ENCODE measurements at regions not wholly inside any gene's neighbourhood (a gene's known extent, or its start where the extent isn't known, plus 50 kb on each side); places are given as distances from the start of the nearest gene placed in this dataset.

- POLR2A ChIA-PET, result no interaction called here
- FAIRE-seq (no peak), DNase-seq (ENCODE audit: low read depth, low spot score) (no peak)
- Histone ChIP-seq H3K4me2 (ENCODE audit: insufficient read depth, low read length) (no peak overlapping the region), H3K27me3 (ENCODE audit: control insufficient read depth in 2 of 2, insufficient read depth in 2 of 2, low read length in 2 of 2) (peaks cover 19 to 24% of the 10 kb centered on the region in 2 experiments), H4K20me1 (replicated peaks; ENCODE audit: control insufficient read depth, extremely low read depth, insufficient read depth, low read length) (no peaks in the 10 kb centered on the region), H3K9me1 (replicated peaks; ENCODE audit: control insufficient read depth, extremely low read depth, insufficient read depth, low read length) (no peaks in the 10 kb centered on the region), H3K36me3 (ENCODE audit: control insufficient read depth in 2 of 2, extremely low read depth in 1 of 2, insufficient read depth in 2 of 2, low read length in 2 of 2) (no peaks in the 10 kb centered on the region), H3K9ac (replicated peaks; ENCODE audit: extremely low read depth, insufficient read depth, low read length) (no peak overlapping the region), H3K4me3 (replicated peaks in 1 of 3; ENCODE audit: insufficient read depth in 1 of 3, low read depth in 1 of 3, low read length in 3 of 3) (no peak overlapping the region), H2AFZ (ENCODE audit: low read depth, low read length) (no peak overlapping the region), H3K27ac (ENCODE audit: insufficient read depth, low read depth, low read length) (no peak overlapping the region), H3K79me2 (ENCODE audit: control insufficient read depth, insufficient read depth, low read length) (no peaks in the 10 kb centered on the region), H3K9me3 (replicated peaks; ENCODE audit: control insufficient read depth, insufficient read depth, low read length) (no peaks in the 10 kb centered on the region), H3K4me1 (ENCODE audit: control insufficient read depth, extremely low read depth, insufficient read depth, low read length) (no peaks in the 10 kb centered on the region)
- BruUV-seq (replicated peaks), result no TSS peak
- TF ChIP-seq GATA2 (IDR thresholded peaks at IDR 0.05; ENCODE audit: insufficient read depth, insufficient read length, low read depth, low read length) (no peak), MAX (IDR thresholded peaks at IDR 0.05; ENCODE audit: insufficient read depth, insufficient read length) (no peak), POLR2AphosphoS5 (IDR thresholded peaks at IDR 0.05; ENCODE audit: insufficient read depth, low read depth, low read length) (no peak), EZH2 (IDR thresholded peaks at IDR 0.05; ENCODE audit: borderline replicate concordance, low read depth, low read length, severe bottlenecking) (no peak), MYC (IDR thresholded peaks at IDR 0.05; ENCODE audit: low read depth, low read length) (no peak), POLR2A (IDR thresholded peaks at IDR 0.05; ENCODE audit: low read depth, low read length) (no peak), FOS (IDR thresholded peaks at IDR 0.05; ENCODE audit: borderline replicate concordance, insufficient read depth, low read length) (no peak), JUN (IDR thresholded peaks at IDR 0.05; ENCODE audit: borderline replicate concordance, insufficient read depth, insufficient read length, low read depth) (no peak), CTCF (IDR thresholded peaks at IDR 0.05; ENCODE audit: extremely low read depth in 1 of 2, insufficient read depth in 1 of 2, low read depth in 1 of 2, low read length in 2 of 2) (no peak)
- CTCF ChIA-PET, result no interaction called here
- intact Hi-C loops (cut with micrococcal nuclease), result no loop called here
- dilution Hi-C loops (cut with MboI; ENCODE audit: extremely low pct_ligation_motif_present, low sequenced_read_pairs), result no loop called here
These were observed 281.6 kb upstream of the ZNF521 start for GRCh38 chr18:25633563-25633962.
